ENCODE measurements at regions not wholly inside any gene's neighbourhood (a gene's known extent, or its start where the extent isn't known, plus 50 kb on each side); places are given as distances from the start of the nearest gene placed in this dataset.

- H3K27me3 ChIP-seq = peaks cover 11% of the 10 kb centered on the region
- H3K9me3 ChIP-seq = no peaks in the 10 kb centered on the region
- H3K27ac ChIP-seq = no peak overlapping the region
- H3K4me1 ChIP-seq = no peaks in the 10 kb centered on the region
- H3K4me3 ChIP-seq = no peak overlapping the region
- no peak for ATAC-seq
- 85 to 90% methylated on average over 4 of the region's 4 CpGs for WGBS, 2 donors (ENCODE audit: low coverage in 1 of 2)
- TF ChIP-seq, protein P1, sequence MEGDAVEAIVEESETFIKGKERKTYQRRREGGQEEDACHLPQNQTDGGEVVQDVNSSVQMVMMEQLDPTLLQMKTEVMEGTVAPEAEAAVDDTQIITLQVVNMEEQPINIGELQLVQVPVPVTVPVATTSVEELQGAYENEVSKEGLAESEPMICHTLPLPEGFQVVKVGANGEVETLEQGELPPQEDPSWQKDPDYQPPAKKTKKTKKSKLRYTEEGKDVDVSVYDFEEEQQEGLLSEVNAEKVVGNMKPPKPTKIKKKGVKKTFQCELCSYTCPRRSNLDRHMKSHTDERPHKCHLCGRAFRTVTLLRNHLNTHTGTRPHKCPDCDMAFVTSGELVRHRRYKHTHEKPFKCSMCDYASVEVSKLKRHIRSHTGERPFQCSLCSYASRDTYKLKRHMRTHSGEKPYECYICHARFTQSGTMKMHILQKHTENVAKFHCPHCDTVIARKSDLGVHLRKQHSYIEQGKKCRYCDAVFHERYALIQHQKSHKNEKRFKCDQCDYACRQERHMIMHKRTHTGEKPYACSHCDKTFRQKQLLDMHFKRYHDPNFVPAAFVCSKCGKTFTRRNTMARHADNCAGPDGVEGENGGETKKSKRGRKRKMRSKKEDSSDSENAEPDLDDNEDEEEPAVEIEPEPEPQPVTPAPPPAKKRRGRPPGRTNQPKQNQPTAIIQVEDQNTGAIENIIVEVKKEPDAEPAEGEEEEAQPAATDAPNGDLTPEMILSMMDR (IDR thresholded peaks at IDR 0.05) = no peak
- TF ChIP-seq POLR2A (IDR thresholded peaks at IDR 0.05) = no peak
- no peak for TF ChIP-seq POLR2AphosphoS5 (IDR thresholded peaks at IDR 0.05)
- TF ChIP-seq EP300 (IDR thresholded peaks at IDR 0.05) = no peak
- H3K36me3 ChIP-seq = no peaks in the 10 kb centered on the region
Measured at GRCh38 chr2:15775753-15776628, 164.4 kb upstream of the MYCN start.

- H3K36me3 ChIP-seq = no peaks in the 10 kb centered on the region
- no peaks in the 10 kb centered on the region for H3K4me1 ChIP-seq
- ATAC-seq = no peak
- peaks cover 16% of the 10 kb centered on the region for H3K27me3 ChIP-seq
- WGBS, 2 donors (ENCODE audit: low coverage in 1 of 2) = 72 to 92% methylated on average over 3 of the region's 3 CpGs
- H3K9me3 ChIP-seq = no peaks in the 10 kb centered on the region
- no peak overlapping the region for H3K4me3 ChIP-seq
- H3K27ac ChIP-seq = no peak overlapping the region
- TF ChIP-seq EP300 (IDR thresholded peaks at IDR 0.05) = no peak
- no peak for TF ChIP-seq POLR2AphosphoS5 (IDR thresholded peaks at IDR 0.05)
- TF ChIP-seq POLR2A (IDR thresholded peaks at IDR 0.05) = no peak
- TF ChIP-seq, protein P1 (IDR thresholded peaks at IDR 0.05) = no peak
Measured at GRCh38 chr2:15776629-15776919, 163.8 kb upstream of the MYCN start.

DNA sequence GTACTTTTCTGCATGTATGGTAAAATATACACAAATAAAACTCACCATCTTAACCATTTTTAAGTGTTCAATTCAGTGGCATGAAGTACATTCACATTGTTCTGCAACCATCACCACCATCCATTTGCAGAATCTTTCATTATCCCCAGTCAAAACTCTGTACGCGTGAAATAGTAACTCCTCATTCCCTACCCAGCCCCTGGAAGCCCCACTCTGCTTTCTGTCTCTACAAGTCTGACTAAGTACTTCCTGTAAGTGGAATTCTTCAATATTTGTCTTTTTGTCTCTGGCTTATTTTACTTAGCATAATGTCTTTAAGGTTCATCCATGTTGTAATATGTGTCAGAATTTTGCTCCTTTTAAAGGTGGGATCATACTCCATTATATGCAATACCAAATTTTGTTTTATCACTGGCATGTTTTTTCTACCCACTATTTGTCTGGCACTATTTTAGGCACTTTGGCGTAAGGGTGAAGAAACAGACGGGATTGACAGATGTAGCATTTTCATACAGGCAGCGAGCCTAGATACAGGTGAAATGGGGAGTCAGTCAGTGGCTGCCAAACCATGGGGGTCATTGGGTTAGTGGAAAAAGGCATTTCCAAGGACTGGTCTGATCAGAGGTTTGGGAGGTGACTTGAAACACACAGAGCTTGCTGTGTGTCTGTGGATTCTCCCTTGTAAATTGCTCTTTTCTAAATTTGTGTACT, 163.2 kb upstream of the MYCN start:
- no peak overlapping the region for H3K27ac ChIP-seq
- no peaks in the 10 kb centered on the region for H3K9me3 ChIP-seq
- no peak for ATAC-seq
- H3K4me3 ChIP-seq = no peak overlapping the region
- peaks cover 18% of the 10 kb centered on the region for H3K27me3 ChIP-seq
- no peaks in the 10 kb centered on the region for H3K36me3 ChIP-seq
- 79 to 92% methylated on average over 4 to 5 of the region's 5 CpGs for WGBS, 2 donors (ENCODE audit: low coverage in 1 of 2)
- TF ChIP-seq, protein P1 (IDR thresholded peaks at IDR 0.05) = no peak
- TF ChIP-seq POLR2A (IDR thresholded peaks at IDR 0.05) = no peak
- no peak for TF ChIP-seq POLR2AphosphoS5 (IDR thresholded peaks at IDR 0.05)
- TF ChIP-seq EP300 (IDR thresholded peaks at IDR 0.05) = no peak
- H3K4me1 ChIP-seq = no peaks in the 10 kb centered on the region

DNA sequence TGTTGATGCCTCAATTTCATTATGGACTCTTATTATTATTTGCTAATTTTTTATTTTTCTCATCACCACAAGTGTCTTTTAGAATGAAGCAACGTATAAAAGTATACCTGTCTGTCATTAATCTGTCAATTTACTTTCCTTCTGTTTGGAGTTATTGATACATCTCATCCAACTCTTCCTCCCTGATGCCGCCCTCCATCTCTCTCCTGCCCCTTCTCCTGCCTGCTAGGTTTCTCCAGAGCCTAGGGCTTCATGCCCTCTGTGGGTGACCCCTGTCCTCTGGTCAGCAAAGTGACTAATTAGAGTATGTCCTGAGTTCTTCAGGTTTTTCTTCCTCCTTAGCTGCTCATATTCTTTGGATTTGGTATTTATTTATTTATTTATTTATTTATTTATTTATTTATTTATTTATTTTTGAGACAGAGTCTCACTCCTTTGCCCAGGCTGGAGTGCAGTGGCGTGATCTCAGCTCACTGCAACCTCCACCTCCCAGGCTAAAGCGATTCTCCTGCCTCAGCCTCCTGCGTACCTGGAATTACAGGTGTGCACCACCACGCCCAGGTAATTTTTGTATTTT, 162.5 kb upstream of the MYCN start:
- 94% methylated on average over 6 of the region's 6 CpGs; no CpG with 5 or more reads in 1 of the 2 donors for WGBS, 2 donors (ENCODE audit: low coverage in 1 of 2)
- Histone ChIP-seq H3K4me3 (no peak overlapping the region), H3K4me1 (no peaks in the 10 kb centered on the region), H3K9me3 (no peaks in the 10 kb centered on the region), H3K27me3 (peaks cover 23% of the 10 kb centered on the region), H3K36me3 (no peaks in the 10 kb centered on the region), H3K27ac (no peak overlapping the region)
- no peak for ATAC-seq
- TF ChIP-seq, protein P1 (IDR thresholded peaks at IDR 0.05) = no peak
- no peak for TF ChIP-seq POLR2A (IDR thresholded peaks at IDR 0.05)
- TF ChIP-seq POLR2AphosphoS5 (IDR thresholded peaks at IDR 0.05) = no peak
- no peak for TF ChIP-seq EP300 (IDR thresholded peaks at IDR 0.05)
